ENCODE measurements at regions not wholly inside any gene's neighbourhood (a gene's known extent, or its start where the extent isn't known, plus 50 kb on each side); places are given as distances from the start of the nearest gene placed in this dataset.

DNA sequence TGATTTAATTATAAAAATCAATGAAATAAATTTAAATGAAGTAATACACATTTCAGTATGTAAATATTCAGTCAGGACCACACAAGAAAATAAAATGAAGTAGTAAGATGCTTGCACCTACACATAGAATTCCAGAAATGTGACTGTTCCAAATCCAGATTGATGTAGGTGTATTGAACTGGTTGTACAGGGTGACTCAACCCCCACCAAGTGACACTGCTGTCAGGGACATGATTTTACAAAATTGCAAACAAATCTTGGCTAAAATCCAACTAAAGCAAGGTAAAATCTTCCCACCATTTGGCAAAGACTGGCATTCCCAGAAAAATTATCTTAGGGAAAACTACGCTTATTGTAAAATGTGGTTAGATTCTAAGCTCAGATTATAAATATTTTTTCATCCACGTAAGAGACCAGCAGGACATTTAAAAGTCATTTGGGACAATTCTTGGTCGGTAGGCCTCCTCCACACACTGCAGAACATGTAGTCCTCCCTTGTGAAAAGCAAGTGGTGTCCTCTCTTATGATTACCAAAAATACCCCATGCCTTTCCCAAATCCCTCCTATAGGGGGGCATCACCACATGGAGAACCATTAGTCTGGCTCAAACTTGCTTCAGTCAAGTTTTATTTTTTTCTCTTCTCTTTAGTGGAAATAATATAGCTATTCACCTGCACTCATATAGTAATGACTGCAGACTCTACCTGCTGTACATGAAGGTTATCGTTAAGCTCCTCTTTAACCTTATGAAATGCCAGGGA is 287.1 kb upstream of the SMIM30 start:
- Histone ChIP-seq H4K20me1 (no peaks in the 10 kb centered on the region), H3K4me1 (no peaks in the 10 kb centered on the region), H3K4me2 (no peak overlapping the region), H3K9ac (no peak overlapping the region), H3K27ac (no peak overlapping the region), H3K4me3 (no peak overlapping the region), H3K27me3 (no peaks in the 10 kb centered on the region), H3K9me3 (no peaks in the 10 kb centered on the region), H3K36me3 (no peaks in the 10 kb centered on the region)
- TF ChIP-seq Cebpa-rat (IDR thresholded peaks at IDR 0.05): no peak

- Histone ChIP-seq H3K27ac (no peak overlapping the region), H3K27me3 (no peaks in the 10 kb centered on the region), H3K36me3 (no peaks in the 10 kb centered on the region), H3K4me3 (no peak overlapping the region), H3K9ac (no peak overlapping the region), H3K9me3 (no peaks in the 10 kb centered on the region), H3K4me1 (no peaks in the 10 kb centered on the region), H3K4me2 (no peak overlapping the region), H4K20me1 (no peaks in the 10 kb centered on the region)
- TF ChIP-seq Cebpa-rat (IDR thresholded peaks at IDR 0.05): no peak
Measured at GRCh38 chr7:113404245-113404644, 285.9 kb upstream of the SMIM30 start.

DNA sequence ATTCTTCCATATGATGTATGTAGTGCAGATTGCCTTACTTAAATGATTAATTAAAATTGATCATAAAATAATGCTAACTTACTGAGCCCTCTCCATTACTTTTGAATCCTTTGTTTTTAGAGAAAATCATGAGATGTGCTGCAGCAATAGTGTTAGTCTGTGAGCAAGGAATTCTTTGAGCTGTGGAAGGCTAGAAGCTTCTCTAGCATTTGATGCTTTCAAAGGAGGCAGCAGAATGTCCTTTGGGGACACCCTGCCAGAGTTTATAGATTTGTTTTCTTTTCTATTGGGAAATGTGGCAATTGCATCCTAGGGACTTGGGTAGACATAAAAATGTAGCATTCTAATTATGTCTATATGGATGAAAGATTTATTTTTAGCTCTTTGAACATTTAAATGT is 284.1 kb upstream of the SMIM30 start:
- TF ChIP-seq Cebpa-rat (IDR thresholded peaks at IDR 0.05): no peak
- H3K9ac ChIP-seq: no peak overlapping the region
- no peaks in the 10 kb centered on the region for H3K9me3 ChIP-seq
- no peak overlapping the region for H3K4me2 ChIP-seq
- no peaks in the 10 kb centered on the region for H3K36me3 ChIP-seq
- H3K27me3 ChIP-seq: no peaks in the 10 kb centered on the region
- no peak overlapping the region for H3K4me3 ChIP-seq
- no peaks in the 10 kb centered on the region for H4K20me1 ChIP-seq
- H3K27ac ChIP-seq: no peak overlapping the region
- no peaks in the 10 kb centered on the region for H3K4me1 ChIP-seq

GRCh38 chr7:113402005-113402404 is 283.7 kb upstream of the SMIM30 start:
- H3K36me3 ChIP-seq: no peaks in the 10 kb centered on the region

DNA sequence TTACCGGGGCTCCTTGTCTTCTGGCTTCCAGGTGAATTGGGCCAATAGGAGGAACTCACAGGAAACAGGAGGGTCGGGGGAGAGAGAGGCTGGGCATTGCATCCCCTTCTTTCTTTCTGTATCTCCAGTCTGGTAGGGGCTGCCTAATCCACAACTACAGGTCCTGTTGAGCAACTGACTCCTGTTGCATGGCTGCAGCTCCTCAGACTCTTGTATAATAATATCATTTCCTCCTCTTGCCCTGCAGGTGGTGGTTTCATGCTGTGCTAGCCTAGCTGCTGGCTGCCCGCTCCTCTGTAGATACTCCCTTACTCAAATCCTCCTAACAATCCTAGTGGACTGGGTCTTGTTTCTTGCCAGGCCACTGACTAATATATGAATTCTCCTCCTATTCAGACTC is 276.5 kb upstream of the SMIM30 start:
- Histone ChIP-seq H3K27ac (no peak overlapping the region), H3K4me3 (no peak overlapping the region), H3K4me1 (no peaks in the 10 kb centered on the region), H4K20me1 (no peaks in the 10 kb centered on the region), H3K4me2 (no peak overlapping the region), H3K9ac (no peak overlapping the region), H3K27me3 (no peaks in the 10 kb centered on the region), H3K36me3 (no peaks in the 10 kb centered on the region), H3K9me3 (peaks cover 1% of the 10 kb centered on the region)
- TF ChIP-seq Cebpa-rat (IDR thresholded peaks at IDR 0.05): no peak

More at GRCh38 chr7:113402005-113402404, 283.7 kb upstream of the SMIM30 start:
- Histone ChIP-seq H3K27ac (no peak overlapping the region), H3K4me2 (no peak overlapping the region), H3K4me1 (no peaks in the 10 kb centered on the region), H3K4me3 (no peak overlapping the region), H4K20me1 (no peaks in the 10 kb centered on the region), H3K9me3 (no peaks in the 10 kb centered on the region), H3K9ac (no peak overlapping the region), H3K27me3 (no peaks in the 10 kb centered on the region)
- no peak for TF ChIP-seq Cebpa-rat (IDR thresholded peaks at IDR 0.05)

DNA sequence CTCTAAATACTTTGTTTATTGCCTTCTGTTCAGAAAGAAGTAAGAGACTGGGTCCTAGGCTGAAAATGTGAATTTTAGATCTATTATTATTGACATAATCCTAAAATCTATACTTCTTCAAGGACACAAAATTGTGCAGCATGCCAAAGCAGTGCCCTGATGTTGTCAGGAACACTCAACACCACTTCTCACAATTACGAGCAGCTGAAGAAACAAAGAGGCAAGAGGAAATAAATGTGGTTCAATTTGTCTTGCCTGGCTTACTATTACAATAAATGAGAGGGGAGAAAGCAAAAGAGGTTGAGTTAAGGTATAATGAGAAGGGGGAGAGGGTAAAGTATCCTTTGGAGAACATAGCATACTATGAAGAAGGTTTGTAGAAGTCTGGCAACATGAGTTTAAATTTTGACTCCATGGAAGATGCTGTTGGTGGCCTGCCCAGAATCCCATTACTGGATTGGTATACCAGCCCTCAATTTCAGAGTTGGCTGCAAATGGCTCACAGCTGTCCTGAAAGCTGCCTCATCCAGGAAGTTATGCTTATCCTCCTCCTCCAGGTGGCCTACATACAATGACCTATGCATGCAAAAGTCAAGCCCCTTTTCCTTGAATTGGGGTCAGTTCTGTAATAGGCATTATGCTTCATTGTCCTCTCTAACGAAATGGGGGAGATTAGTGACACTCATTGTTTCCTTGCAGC is 274.6 kb upstream of the SMIM30 start:
- H3K4me1 ChIP-seq: no peaks in the 10 kb centered on the region
- no peaks in the 10 kb centered on the region for H4K20me1 ChIP-seq
- no peak overlapping the region for H3K27ac ChIP-seq
- no peak overlapping the region for H3K4me3 ChIP-seq
- no peaks in the 10 kb centered on the region for H3K36me3 ChIP-seq
- no peak overlapping the region for H3K9ac ChIP-seq
- no peak overlapping the region for H3K4me2 ChIP-seq
- TF ChIP-seq Cebpa-rat (IDR thresholded peaks at IDR 0.05): no peak
- peaks cover 13% of the 10 kb centered on the region for H3K9me3 ChIP-seq
- no peaks in the 10 kb centered on the region for H3K27me3 ChIP-seq

GRCh38 chr7:113392421-113392820 is 274.1 kb upstream of the SMIM30 start:
- H3K9ac ChIP-seq: no peak overlapping the region

GRCh38 chr7:113389112-113389646 is 270.8 kb upstream of the SMIM30 start:
- no peak for TF ChIP-seq Cebpa-rat (IDR thresholded peaks at IDR 0.05)
- no peaks in the 10 kb centered on the region for H3K27me3 ChIP-seq
- H3K27ac ChIP-seq: no peak overlapping the region
- peaks cover 13% of the 10 kb centered on the region for H3K9me3 ChIP-seq
- H3K9ac ChIP-seq: no peak overlapping the region
- H3K4me3 ChIP-seq: no peak overlapping the region
- no peak overlapping the region for H3K4me2 ChIP-seq
- H4K20me1 ChIP-seq: no peaks in the 10 kb centered on the region
- H3K4me1 ChIP-seq: no peaks in the 10 kb centered on the region
- no peaks in the 10 kb centered on the region for H3K36me3 ChIP-seq

More at GRCh38 chr7:113392421-113392820, 274.1 kb upstream of the SMIM30 start:
- Histone ChIP-seq H4K20me1 (no peaks in the 10 kb centered on the region), H3K27me3 (no peaks in the 10 kb centered on the region), H3K27ac (no peak overlapping the region), H3K9me3 (peaks cover 13% of the 10 kb centered on the region), H3K36me3 (no peaks in the 10 kb centered on the region), H3K4me2 (no peak overlapping the region), H3K4me3 (no peak overlapping the region), H3K4me1 (no peaks in the 10 kb centered on the region)
- no peak for TF ChIP-seq Cebpa-rat (IDR thresholded peaks at IDR 0.05)

GRCh38 chr7:113383638-113384037 is 265.3 kb upstream of the SMIM30 start:
- H3K27me3 ChIP-seq: no peaks in the 10 kb centered on the region
- no peaks in the 10 kb centered on the region for H3K9me3 ChIP-seq
- TF ChIP-seq Cebpa-rat (IDR thresholded peaks at IDR 0.05): no peak
- no peaks in the 10 kb centered on the region for H3K36me3 ChIP-seq
- H3K4me2 ChIP-seq: no peak overlapping the region
- no peak overlapping the region for H3K27ac ChIP-seq
- H4K20me1 ChIP-seq: no peaks in the 10 kb centered on the region
- H3K9ac ChIP-seq: no peak overlapping the region
- H3K4me3 ChIP-seq: no peak overlapping the region
- no peaks in the 10 kb centered on the region for H3K4me1 ChIP-seq

GRCh38 chr7:113379746-113380145 is 261.4 kb upstream of the SMIM30 start:
- H3K27me3 ChIP-seq: no peaks in the 10 kb centered on the region
- no peaks in the 10 kb centered on the region for H4K20me1 ChIP-seq

More at GRCh38 chr7:113379746-113380145, 261.4 kb upstream of the SMIM30 start:
- Histone ChIP-seq H3K27ac (no peak overlapping the region), H3K9ac (no peak overlapping the region), H3K4me1 (no peaks in the 10 kb centered on the region), H3K36me3 (no peaks in the 10 kb centered on the region), H3K4me2 (no peak overlapping the region), H3K9me3 (no peaks in the 10 kb centered on the region), H3K4me3 (no peak overlapping the region)
- TF ChIP-seq Cebpa-rat (IDR thresholded peaks at IDR 0.05): no peak
